GM19397 (cell line): ENCODE measurements at regions not wholly inside any gene's neighbourhood (a gene's known extent, or its start where the extent isn't known, plus 50 kb on each side); places are given as distances from the start of the nearest gene placed in this dataset.
"Not testable (repeated sequence)": the region's sequence is repeated elsewhere in the genome, so short reads cannot be mapped to it uniquely, and the experiment has no call there.

Source experiments
- ATAC-seq: cut with Tn5 transposase; IDR thresholded peaks from one replicate; pipeline ENCODE4 v1.9.1; 2021; ENCODE audit warnings: mild to moderate bottlenecking, moderate library complexity; ENCODE audit not compliant: unreplicated experiment

DNA sequence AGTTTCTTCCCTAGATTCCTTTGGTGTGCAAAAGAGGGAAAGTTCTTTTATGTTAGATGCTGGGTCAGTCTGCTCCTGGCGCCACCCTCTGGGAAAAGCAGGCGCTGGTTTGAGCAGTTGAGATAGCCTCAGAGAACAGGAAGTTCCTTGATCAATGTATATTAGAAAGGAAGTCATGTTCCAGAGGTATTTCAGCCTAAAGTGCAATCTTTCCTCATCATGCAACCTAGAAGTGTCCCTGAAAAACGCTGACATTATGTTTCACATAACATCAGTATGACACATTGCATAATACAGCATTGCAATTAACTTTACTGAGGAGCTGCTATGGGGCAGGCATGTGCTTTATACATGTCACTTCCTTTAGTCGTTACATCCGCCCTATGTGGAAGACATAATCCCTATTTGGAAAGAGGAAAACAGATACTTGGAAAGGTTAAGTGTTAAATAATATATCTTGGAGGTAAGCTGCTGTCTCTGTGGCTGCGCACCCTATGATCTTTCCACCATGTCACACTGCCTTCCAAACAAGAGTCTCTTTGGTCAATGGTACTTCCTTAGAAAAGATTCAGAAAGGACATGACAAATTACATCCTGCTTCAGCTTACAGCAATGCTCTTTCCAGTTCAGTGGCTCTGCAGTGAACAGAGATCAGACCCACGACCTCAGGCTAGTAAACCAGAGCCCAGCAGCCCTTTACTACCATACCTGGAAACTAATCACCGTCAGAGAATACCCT is 369.7 kb downstream of the RAD51AP2 start:
- ATAC-seq: peak; percentile 54

DNA sequence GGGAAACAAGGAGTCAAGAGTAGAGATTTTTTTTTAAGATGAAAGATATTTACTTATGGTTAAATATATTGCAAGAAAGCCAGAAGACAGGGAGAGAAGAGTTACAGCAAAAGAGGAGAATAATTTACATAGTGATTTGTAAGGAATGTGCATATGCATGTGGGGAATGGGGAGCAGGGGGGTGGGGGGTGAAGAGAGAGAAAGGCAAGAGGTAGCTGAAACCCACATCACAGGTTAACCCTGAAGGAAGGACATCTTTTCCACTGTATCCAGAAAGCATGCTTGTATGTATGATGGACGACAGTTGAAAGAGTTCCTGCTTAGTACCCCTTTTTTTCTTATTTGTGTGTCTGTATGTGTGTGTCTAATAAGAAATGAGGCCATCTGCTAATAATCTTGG is 371.9 kb downstream of the RAD51AP2 start:
- no peak for ATAC-seq

DNA sequence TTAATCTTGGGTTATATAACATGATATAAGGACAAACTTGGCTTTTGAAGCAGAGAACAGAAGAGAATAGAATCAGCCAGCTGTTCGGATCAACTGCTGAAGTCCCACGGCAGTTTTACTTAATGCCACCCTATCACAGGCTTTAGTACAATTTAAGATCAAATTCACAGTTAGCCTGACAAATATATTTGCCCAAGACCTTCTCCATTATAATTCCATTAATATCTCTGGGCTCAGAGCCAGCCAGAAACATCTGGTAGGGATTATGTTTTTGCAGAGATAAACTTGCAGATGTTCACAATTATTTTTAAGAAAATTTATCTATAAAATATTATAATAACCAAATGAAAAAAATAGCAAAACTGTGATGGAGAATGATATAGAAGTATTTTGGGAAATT is 381.4 kb downstream of the RAD51AP2 start:
- ATAC-seq: no peak

DNA sequence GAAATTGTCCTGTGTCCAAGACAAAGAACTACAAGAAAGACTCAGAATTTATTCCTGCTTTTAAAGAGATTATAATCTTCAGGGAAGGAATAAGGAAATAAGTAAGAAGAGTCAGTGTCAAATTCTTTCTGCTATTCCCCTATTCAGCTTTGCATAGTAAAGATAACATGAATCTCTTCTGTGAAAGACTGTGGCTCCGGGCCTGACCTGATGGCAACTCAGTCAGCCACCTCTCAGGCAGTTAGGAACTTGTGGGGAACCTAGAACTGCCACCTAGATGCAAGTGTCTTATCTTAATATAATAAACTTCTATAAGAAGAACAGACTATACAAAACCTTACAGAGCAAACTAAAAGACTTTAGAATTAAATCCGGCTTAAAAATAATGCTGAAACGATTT is 382.0 kb downstream of the RAD51AP2 start:
- ATAC-seq: no peak

DNA sequence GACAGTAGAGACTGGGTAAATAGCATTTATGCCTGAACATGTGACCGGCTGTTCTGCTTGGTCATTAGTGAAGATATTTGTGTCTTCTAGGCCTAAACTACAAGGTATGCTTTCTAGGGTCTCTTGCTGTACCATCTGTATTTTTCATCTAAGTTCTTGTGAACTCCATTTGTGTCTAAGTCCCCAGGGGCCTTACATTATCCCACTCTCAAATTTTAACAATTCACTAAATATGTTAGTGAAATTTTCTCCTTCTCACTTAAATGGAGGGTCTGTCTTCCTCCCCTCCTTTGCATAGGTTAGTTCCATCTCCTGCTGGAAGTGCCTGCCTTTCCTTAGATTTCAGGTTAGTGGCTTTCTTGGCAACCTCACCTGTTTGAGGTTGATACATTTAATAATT is 382.6 kb downstream of the RAD51AP2 start:
- ATAC-seq: no peak

DNA sequence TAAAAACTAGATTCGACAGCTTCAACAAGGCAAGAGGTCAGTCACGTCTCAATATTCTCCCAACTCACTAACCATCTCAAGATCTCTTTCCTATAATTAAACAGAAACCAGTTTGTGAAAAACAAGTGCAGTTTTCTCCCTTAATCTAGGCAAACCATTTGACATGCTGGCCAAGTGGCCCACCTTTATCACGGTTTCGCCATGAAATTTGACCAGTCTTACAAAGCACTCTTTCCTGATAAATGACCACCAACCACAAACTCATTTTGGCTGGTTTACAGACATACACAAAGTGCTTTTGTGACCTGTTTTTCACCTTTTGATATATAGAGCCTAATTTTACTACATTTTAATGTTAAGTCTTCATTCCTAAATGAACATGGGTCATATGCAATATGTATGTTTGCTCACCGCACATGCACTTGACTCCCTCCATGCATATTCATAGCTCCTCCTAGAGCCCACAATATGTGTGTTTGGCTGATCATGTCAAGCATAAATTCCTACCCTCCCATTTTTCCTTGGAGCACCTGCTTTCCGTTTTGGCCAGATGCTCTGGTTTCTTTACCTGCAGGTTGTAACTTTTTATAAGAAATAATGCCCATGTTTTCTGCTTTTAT is 385.1 kb downstream of the RAD51AP2 start:
- no peak for ATAC-seq

DNA sequence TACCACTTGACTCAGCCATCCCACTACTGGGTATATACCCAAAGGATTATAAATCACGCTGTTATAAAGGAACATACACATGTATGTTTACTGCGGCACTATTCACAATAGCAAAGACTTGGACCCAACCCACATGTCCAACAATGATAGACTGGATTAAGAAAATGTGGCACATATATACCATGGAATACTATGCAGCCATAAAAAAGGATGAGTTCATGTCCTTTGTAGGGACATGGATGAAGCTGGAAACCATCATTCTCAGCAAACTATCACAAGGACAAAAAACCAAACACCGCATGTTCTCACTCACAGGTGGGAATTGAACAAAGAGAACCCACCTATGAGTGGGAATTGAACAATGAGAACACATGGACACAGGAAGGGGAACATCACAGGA is 387.6 kb downstream of the RAD51AP2 start:
- ATAC-seq: not testable (repeated sequence)

DNA sequence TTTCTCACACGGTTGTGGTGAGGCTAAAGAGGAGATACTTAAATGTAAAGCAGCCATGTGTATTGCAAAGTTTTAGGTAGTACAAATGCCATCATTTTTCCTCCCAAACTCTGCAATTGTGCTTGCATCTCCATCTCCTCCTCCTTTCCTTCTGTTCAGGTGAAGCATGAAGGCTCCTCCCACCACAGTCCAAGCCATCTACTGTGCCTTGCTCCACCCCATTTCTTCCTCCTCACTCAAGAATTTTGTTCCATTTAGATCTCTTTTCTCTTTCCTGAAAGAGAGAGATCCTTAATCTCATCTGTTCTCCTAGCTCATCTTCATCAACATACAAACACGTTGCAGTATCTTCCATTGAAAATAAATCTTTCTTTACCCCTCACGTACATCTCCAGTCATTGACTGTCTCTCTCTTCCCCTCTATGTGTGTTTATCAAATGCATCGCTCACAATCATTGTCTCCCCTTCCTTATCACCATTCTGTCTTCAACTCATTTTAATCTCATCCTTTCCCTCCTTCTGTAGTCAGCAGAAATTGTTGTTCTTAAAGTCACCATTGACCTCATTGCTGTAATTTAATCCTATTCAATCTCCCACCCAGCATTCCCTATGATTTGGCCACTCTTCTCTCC is 392.1 kb downstream of the RAD51AP2 start:
- ATAC-seq: no peak

DNA sequence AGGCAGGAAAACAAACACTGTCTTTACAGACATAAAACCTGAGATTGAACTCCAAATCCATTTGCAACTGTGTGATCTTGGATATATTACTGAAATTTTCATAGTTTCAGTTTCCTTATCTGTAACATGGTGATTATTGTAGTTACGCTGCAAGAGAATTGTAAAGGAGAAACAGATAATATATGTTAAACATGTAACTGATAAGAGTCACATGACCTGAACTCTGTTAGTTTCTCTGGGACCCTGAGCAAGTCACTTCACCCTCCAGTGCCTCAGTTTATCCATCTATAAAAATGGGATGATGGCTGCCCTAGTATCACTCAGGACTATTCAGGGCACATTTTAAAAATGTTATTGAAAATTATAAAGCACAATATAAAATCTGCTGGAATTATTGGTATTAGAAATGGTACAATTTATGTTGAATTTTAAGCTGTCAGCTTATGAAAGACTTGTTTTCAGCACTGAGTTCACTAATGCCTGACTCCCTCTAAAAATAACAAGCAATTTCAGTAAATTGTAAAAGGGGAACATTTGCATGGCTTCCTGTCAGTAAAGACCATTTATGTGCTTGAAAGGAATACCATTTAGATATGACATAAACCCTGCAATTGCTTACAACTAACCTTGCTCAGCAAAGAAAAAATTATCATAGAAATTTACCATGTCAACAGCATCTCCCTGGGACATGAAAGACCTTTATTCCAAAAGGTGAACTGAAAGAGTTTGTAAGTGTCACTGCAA is 393.5 kb downstream of the RAD51AP2 start:
- ATAC-seq: peak; percentile 45

DNA sequence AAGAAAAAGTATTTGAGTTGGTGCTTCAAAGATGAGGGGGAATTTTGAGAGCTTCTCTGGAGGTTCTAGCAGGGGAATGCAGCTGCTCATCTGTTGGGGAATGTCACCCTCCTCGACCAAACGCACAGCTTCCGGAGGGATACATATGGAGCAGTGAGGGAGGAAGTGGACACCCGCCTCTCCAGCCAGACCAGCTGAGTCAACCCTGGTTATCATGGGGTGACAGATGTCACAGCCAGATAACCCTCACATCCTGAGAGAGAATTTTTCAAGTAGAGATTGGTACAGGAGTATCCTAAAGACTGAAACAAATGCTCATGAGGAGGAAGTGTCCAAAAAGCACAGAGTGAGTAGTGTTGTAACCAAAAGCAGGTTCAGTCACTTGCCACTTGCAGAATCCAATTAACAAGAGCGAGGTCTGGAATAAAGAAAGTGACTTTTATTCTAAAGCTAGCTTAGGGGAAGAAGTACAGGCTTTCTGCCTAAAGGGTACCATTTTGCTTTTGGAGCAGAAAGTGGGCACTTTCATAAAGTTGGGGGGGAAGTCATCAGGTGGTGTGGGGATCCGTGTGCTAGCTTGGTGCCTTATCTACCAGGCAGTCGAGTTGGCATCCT is 395.2 kb downstream of the RAD51AP2 start:
- no peak for ATAC-seq

DNA sequence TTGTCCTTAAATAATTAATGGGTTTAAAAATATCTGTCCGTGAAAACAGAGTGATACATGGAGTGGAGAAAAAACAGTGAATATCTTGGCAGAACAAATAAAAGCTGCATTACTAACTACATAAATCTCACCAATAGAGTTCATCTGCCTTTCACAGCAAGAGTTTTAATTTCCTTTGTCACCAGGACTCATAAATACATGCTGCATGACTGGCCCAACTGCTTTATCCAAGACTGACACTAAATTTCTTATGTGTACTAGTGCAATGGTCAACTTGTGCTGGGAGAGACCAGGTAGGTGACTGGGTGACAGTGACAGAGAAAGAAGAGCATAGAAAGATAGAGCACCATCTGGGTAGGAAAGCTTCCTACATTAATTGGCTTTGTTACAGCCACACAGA is 402.8 kb downstream of the RAD51AP2 start:
- ATAC-seq: no peak

DNA sequence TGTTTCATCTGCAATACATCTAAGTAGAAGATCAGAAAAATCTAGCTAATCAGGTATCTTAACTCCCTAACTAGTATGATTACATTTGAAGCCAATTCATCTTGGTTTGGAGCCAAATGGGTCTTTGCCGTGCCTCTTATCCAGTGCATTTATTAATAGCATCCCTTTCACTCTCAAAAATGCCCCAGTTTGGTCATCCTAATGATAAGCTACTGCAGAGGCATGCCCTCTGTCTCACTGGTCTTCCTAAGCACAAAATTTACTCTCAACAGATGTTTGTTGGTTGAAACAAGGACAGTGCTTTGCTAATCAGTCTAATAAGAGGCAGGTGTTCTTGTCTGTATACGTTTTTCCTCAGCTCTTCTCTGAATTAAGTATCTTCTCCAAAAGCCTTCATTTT is 403.2 kb downstream of the RAD51AP2 start:
- no peak for ATAC-seq

DNA sequence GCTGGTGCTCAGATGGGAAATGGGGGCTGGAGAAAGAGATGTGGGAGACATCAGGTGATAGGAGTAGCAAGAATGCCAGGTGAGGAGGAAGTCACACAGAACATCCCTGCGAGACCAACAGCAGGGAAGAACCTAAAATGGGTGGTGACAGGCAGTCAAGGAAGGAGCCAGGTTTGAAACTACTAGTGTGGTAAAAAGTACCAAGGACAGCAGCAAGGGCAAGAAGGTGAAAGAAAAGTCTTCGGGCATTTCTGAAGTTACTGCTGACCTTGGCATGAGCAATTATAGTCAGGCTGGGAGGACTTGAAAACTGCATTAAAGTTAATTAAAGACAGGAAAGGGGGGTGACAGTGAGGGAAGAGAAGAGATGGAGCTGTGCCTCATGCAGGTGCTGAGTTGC is 410.4 kb downstream of the RAD51AP2 start:
- no peak for ATAC-seq

DNA sequence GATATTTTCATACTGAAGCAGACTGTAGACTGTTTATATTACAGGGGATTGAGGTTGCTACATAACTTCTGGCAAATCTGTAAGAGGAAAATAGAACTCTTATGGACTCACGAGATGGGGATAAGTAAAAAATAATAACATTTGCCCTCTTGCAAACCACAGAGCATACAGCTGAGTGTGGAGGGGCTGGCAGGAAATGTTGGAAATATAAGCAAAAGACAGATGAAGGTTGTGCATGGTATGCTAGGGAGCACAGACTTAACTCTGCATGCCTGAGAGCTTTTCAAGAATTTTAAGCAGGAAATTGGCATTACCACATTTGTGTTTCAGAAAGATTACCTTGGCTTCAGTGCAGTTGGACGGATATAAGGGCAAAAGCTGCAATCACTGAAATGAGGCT is 411.1 kb downstream of the RAD51AP2 start:
- ATAC-seq: no peak

DNA sequence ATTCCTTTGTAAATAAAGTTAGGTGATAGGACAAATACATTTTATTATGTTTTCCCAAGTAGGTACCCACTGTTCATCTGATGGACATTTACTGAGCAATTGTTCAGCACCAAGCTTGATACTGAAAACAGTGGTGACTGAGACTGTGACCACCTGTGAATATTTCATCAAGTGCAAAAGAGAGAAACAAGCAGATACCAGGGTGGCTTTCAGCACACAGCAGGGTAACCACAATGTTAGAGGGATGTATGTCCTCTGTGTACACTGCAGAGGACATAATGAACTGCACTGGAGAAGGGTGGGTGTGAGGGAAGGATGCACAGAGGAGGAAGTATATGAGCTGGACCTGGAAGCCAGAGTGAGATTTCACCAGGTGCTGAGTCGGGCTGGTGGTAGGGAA is 411.8 kb downstream of the RAD51AP2 start:
- no peak for ATAC-seq

DNA sequence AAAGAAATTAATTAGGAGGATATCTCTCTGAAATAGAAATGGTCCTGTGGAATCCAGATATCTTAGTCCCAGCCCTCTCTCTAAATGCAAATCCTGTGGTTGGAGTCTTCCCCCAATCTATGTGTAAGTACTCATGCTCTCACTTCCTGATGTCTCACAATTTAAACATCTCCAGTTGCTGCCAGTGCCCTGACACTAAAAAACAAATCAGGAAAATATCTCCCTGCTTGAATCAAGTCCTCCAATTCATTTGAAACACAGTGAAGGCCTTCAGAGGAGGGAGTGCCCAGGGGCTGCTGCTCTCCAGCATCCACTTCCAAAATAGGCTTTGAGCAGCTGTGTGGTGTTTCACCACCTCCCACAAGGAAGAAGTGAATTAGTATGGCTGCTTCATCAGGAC is 413.8 kb downstream of the RAD51AP2 start:
- ATAC-seq: peak; percentile 65

DNA sequence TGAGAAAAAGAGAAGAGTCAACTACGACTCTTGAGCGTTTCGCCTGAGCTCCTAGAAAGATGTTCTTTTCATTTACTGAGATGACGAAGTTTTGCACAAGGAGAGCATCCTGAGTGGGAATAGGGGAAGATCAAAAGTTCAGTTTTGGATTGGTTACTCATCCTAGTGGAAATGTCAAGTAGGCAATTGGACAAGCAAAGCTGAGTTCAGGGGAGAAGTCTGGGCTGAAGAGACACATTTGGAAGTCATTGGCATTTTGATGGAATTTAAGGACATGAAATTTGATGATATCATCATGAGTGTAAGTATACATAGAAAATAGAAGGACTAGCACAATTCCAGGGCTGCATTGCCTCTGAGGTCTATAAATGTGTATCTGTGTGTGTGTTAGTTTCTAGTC is 416.6 kb downstream of the RAD51AP2 start:
- no peak for ATAC-seq

DNA sequence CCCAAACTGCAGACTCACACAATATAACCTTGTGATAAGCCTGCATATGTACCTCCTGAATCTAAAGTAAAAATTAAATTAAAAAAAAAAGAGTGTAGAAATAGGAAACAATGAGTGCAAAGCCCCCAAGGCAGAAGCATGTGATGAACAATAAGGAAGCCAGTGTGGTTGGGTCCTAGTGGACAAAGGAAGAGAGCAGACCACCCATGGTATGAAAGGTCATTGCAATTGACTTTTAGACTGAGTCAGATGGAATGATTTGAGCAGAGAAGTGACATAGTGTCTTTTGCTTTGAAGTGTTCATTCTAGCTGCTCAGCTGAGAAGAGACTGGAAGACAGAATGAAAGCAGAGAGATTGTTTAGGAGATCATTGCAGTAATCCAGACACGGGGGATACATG is 417.1 kb downstream of the RAD51AP2 start:
- no peak for ATAC-seq

DNA sequence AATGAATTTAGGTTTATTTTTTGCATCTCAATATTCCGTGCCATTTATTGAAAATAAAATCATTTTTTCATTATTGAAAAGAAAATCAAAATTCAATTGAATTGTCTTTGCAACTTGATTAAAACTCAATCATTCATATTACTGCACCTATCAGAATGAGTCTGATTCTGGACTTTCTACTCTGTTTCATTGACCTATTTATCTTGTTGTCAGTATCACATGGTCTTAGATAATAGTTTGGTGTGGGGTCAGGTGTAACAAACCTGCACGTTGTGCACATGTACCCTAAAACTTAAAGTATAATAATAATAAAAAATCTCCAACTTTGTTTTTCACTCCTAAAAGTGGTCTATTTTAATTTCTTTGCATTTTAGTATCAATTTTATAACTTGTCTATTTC is 422.9 kb downstream of the RAD51AP2 start:
- ATAC-seq: no peak

DNA sequence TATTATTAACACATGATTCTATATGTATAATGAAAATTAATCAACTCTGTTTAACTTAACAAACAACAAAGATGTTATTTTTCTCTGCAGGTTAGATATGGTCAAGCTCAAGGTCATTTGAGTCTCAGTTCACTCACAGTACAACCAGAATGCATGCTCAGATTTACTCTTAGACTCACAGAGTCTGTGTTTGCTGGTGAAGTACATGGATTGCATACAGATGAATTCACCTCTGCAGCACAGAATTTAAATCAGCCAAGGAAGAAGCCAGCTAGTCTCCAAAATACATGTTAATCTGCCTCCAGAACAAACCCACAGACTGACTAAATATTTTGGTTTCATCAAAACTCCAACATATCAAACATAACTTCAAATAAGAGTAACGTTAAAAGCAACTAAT is 424.5 kb downstream of the RAD51AP2 start:
- no peak for ATAC-seq

DNA sequence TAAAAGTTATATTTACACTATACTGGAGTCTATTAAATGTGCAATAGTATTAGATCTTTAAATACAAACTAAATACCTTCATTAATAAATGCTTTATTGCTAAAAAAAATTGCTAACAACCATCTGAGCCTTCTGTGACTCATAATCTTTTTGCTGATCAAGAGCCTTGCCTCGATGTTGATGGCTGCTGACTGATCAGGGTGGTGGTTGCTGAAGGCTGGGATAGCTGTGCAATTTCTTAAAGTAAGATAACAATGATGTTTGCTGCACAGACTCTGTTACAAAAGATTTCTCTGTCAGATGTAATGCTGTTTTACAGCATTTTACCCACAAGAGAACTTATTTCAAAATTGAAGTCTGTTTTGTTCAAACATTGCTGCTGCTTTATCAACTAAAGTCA is 421.4 kb upstream of the CYRIA start:
- no peak for ATAC-seq
